Right atrium auricular region (tissue), 2 donors: ENCODE measurements at regions not wholly inside any gene's neighbourhood (a gene's known extent, or its start where the extent isn't known, plus 50 kb on each side); places are given as distances from the start of the nearest gene placed in this dataset.
"Not testable (repeated sequence)": the region's sequence is repeated elsewhere in the genome, so short reads cannot be mapped to it uniquely, and the experiment has no call there.

ENCODE experiments used
- DNase-seq: peaks from one replicate; pipeline ENCODE4 v3.0.0-alpha.2; 2019; ENCODE audit warnings: low spot score
- H3K27ac ChIP-seq, 2 donors: fragments of 200-600 bp; sonication (generic); 1 replicate in 1 of 2; 2 replicates in 1 of 2; pipeline ENCODE4 v1.5.1; 2016 to 2019
- H3K27me3 ChIP-seq, 2 donors: fragments of 200-600 bp; sonication (generic); one replicate each; pipeline versions ENCODE4 v1.5.1 to v1.6.0; 2017 to 2019
- H3K36me3 ChIP-seq: fragments of 200-600 bp; sonication (generic); one replicate; pipeline ENCODE4 v1.5.1; 2016
- H3K4me1 ChIP-seq, 2 donors: fragments of 200-600 bp; sonication (generic); one replicate each; pipeline versions ENCODE4 v1.5.1 to v1.6.0; 2017 to 2019
- H3K4me3 ChIP-seq, 2 donors: fragments of 200-600 bp; sonication (generic); 1 replicate in 1 of 2; 2 replicates in 1 of 2; pipeline ENCODE4 v1.5.1; 2017 to 2019; ENCODE audit warnings: mild to moderate bottlenecking in 1 of 2, moderate library complexity in 1 of 2
- H3K9me3 ChIP-seq, 2 donors: fragments of 200-600 bp; sonication (generic); one replicate each; pipeline ENCODE4 v1.5.1; 2019
- CTCF ChIP-seq, 2 donors: fragments of 200-600 bp; sonication (generic); IDR thresholded peaks; one replicate each; pipeline ENCODE4 v1.5.1; 2019; ENCODE audit warnings: antibody characterized with exemption in 2 of 2

GRCh38 chr18:41052625-41053024 is 902.4 kb upstream of the PIK3C3 start:
- Histone ChIP-seq H3K27me3 (no peaks in the 10 kb centered on the region), H3K36me3 (no peaks in the 10 kb centered on the region), H3K4me3 (no peak overlapping the region), H3K4me1 (no peaks in the 10 kb centered on the region), H3K9me3 (no peaks in the 10 kb centered on the region), H3K27ac (no peak overlapping the region)
- no peak for DNase-seq
- no peak for TF ChIP-seq CTCF (IDR thresholded peaks at IDR 0.05)

- not testable (repeated sequence) for H3K36me3 ChIP-seq, DNase-seq, H3K4me1 ChIP-seq, H3K27ac ChIP-seq, H3K9me3 ChIP-seq, H3K27me3 ChIP-seq, H3K4me3 ChIP-seq
Observed at GRCh38 chr18:41046250-41046649, 908.8 kb upstream of the PIK3C3 start.

GRCh38 chr18:41043876-41044275 is 911.2 kb upstream of the PIK3C3 start:
- H3K4me3 ChIP-seq, result no peak overlapping the region
- H3K27ac ChIP-seq, result no peak overlapping the region
- no peaks in the 10 kb centered on the region for H3K36me3 ChIP-seq
- no peaks in the 10 kb centered on the region for H3K9me3 ChIP-seq
- no peak for TF ChIP-seq CTCF (IDR thresholded peaks at IDR 0.05)
- no peaks in the 10 kb centered on the region for H3K4me1 ChIP-seq
- no peaks in the 10 kb centered on the region for H3K27me3 ChIP-seq
- DNase-seq, result no peak

GRCh38 chr18:41042866-41043265 is 912.2 kb upstream of the PIK3C3 start:
- no peaks in the 10 kb centered on the region for H3K27me3 ChIP-seq
- H3K9me3 ChIP-seq, result no peaks in the 10 kb centered on the region
- H3K27ac ChIP-seq, result no peak overlapping the region
- DNase-seq, result no peak
- H3K36me3 ChIP-seq, result no peaks in the 10 kb centered on the region
- no peak for TF ChIP-seq CTCF (IDR thresholded peaks at IDR 0.05)
- no peaks in the 10 kb centered on the region for H3K4me1 ChIP-seq
- no peak overlapping the region for H3K4me3 ChIP-seq

- Histone ChIP-seq H3K27me3 (no peaks in the 10 kb centered on the region), H3K36me3 (no peaks in the 10 kb centered on the region), H3K4me3 (no peak overlapping the region), H3K9me3 (no peaks in the 10 kb centered on the region), H3K27ac (no peak overlapping the region), H3K4me1 (no peaks in the 10 kb centered on the region)
- no peak for DNase-seq
- TF ChIP-seq CTCF (IDR thresholded peaks at IDR 0.05), result no peak
Observed at GRCh38 chr18:41038071-41038470, 917.0 kb upstream of the PIK3C3 start.

GRCh38 chr18:41036346-41036745 is 918.7 kb upstream of the PIK3C3 start:
- DNase-seq, result no peak
- no peaks in the 10 kb centered on the region for H3K36me3 ChIP-seq
- no peak overlapping the region for H3K4me3 ChIP-seq
- H3K27ac ChIP-seq, result no peak overlapping the region
- H3K9me3 ChIP-seq, result no peaks in the 10 kb centered on the region
- H3K4me1 ChIP-seq, result no peaks in the 10 kb centered on the region
- no peaks in the 10 kb centered on the region for H3K27me3 ChIP-seq
- TF ChIP-seq CTCF (IDR thresholded peaks at IDR 0.05), result no peak
